ENCODE measurements at regions not wholly inside any gene's neighbourhood (a gene's known extent, or its start where the extent isn't known, plus 50 kb on each side); places are given as distances from the start of the nearest gene placed in this dataset.
"Not testable (repeated sequence)": the region's sequence is repeated elsewhere in the genome, so short reads cannot be mapped to it uniquely, and the experiment has no call there.

DNA sequence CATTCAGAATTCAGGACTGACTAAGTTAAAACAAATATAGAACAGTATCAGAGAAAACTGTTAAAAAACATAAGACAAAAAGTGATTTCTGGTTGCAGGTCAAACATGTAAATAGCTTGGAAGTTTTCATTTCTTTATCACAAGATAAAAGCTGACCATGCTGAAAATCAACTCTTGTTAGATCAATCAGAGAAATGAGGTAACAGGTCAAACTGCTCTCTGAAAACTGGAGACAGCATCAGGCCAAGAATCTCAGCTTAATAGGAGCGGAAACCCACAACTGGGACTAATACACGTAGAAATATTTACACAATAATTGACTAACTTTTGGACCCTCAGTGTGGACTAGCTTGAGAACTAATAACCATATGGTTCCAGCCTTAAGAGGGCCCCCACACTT, 1012.8 kb upstream of the EDIL3 start:
- no peak for DNase-seq

DNA sequence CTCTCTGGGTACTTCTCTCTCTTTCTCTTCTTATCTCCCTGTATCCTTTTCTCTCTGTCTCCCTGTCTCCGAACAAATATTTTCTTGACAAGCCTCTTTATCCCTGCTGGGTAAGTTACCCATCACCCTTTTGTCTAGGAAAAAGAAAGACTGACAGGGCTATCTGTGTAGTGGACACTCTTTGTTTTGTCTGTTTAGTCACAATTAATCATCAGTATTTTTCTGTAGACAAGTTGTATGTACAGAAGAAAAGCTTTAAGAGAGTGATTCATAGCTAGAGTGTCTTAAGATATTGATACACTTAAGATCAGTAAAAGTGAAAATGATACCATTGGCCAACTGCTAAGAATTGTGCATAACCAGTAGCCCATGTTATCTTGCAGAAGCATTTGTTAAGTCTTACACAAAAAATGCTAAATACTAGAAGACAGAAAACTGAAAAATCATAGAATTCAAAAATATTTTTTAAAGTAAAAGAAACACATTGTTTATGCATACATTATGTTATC, 1043.8 kb upstream of the EDIL3 start:
- no peak for DNase-seq

DNA sequence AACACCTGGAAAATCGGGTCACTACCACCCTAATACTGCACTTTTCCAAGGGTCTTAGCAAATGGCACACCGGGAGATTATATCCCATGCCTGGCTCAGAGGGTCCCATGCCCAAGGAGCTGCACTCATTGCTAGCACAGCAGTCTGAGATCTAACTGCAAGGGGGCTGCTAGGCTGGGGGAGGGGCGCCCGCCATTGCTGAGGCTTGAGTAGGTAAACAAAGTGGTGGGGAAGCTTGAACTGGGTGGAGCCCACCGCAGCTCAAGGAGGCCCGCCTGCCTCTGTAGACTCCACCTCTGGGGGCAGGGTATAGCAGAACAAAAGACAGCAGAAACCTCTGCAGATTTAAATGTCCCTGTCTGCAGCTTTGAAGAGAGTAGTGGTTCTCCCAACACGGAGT, 1047.0 kb upstream of the EDIL3 start:
- DNase-seq = not testable (repeated sequence)

DNA sequence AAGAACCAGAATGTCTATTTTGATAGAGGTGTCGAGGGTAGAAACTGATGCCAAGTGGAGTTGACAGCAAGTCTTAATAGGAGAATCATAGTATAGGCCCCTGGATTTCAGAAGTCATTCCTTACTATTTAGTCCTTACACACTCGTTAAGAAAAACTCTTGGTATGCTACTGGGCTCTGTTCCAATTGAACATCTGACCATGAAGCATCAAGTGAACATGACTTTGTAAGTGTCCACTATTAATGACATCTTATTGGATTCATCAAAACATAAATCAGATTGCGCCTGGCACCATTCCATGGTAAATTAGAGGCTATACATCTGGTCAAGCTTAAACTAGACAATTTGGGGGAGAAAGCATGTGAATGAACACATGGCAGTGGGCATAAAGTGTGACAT, 1056.5 kb upstream of the EDIL3 start:
- no peak for DNase-seq

DNA sequence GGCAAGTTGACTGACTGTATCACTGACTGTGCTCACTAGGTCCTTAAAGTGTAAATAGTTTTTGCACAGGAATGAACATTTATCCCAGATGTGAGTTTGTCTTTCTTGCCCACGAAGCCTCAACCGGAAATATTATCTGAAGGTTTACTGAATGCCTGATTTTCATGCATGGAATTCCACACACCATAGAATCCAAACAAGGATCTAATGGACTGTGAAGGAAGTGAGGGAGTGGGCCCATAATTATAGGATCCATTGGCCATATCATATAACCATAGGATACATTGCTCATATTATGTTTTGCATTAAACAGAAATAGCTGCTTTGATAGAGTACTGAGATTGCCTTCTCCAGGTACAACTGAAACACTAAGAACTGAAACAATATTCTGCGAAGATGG, 1057.2 kb upstream of the EDIL3 start:
- DNase-seq = no peak

DNA sequence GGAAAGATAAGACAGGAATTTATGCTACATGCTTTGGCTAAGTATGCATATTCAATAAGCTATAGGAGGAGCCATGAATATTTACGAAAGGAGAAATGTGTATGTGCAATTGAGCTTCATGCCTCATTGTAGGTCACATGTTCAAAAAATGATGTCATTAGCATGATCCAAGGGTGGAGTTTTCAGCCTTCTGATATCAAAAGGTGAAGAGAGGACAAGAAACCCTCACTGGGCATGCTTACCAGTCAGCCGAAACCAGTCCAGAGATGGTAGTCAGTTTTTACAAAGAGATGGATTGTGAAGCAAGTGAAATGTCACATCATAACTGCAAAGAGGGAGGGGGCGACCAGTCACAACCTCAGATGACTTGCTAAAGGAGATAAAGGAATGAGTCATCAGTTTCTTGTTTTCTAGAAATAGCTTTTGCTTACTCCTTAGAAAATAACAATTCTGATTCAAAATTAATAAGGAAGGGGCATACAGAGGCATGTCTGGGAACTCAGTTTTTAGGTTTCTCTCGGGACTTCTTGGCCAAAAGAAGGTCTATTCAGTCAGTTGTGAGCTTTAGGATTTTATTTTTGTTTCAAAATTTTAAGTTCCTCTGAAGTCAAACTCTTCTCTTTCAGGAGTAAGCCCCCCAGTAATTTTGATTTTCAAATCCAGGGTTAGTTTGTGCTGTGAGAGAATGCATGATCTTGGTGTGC, 1067.8 kb upstream of the EDIL3 start:
- no peak for DNase-seq

DNA sequence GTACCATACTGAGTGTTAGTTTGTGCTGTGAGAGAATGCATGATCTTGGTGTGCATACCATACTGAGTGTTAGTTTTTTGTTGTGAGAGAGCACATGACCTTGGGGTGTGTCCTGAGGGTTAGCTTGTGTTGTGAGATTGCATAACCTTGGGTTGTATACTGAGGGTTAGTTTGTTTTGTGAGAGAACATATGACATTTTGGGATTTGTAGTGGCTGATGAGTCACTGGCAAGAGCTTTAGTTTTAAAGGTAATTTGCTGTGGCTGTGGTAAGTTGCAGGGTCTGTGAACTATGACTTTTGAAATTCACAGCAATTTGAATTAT, 1068.3 kb upstream of the EDIL3 start:
- DNase-seq = no peak

DNA sequence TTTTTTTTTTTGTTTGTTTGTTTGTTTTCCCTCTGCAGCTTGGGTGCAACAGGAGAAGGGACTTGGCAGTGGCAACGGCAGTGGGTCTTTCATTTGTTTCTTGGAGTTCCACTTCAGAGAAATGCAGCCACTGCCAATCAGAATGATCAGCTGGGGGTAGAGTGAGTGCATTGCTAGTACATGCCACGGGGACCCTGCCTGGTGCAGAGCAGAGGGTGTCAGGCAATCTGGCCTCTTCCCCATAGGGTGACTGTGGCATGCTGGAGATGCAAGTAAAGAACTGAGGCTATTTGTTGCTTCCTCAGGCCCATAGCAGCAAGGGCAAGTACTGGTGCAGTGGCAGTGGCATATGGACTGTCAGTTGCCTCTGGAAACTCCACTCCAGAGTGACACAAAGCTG, 1073.6 kb upstream of the EDIL3 start:
- no peak for DNase-seq

DNA sequence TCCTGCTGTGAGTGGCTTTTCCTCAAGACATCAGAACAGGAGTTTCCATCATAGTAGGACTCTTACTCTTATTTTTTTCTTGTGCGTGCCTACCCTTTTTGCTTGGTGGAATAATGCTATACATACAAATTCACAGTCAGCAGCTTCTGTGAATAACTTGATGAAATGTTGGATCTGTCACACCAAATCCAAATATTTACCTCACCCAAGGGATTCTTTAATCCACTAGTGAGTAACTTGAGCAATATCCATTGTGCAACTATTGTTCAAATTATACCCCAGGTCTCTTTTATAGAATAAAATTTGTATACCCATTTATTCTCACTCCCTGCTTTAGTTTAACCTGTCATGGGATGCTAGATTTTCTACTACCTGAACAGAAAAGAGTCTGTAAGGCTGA, 1078.3 kb upstream of the EDIL3 start:
- no peak for DNase-seq

DNA sequence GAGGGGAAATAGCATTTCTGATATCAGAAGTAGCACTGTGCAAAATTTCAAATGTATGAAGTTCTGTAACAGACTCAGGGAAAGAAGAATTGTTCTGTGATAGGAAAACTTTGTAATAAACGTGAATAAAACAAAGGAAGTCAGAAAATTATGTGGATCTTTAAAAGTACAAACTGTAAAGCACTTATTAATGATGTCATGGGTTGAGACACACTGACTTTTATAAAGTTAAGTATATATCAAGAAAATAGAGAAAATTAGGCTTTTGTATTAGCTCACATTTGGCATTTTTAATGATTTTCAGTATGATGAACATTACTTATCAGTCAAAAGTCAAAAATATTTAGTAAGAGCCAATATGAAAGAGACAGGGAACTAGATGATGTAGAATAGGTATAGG, 1081.7 kb upstream of the EDIL3 start:
- no peak for DNase-seq

DNA sequence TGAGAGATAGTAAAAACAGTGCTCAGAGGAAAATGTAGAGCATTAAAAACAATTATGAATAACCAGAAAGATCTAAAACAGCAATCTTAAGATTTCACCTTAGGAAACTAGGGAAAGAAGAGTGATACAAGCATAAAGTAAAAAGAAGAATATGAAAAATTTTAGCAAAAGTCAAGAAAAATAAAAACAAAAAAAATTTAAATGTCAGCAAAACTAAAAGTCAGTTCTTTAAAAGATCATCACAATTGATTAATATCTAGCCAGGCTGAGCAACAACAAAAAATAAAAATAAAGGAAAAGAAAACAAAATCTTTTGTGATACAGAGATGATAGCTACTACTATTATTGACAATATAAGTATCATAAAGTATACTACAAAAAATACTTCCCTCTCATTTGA, 1088.1 kb upstream of the EDIL3 start:
- DNase-seq = no peak

DNA sequence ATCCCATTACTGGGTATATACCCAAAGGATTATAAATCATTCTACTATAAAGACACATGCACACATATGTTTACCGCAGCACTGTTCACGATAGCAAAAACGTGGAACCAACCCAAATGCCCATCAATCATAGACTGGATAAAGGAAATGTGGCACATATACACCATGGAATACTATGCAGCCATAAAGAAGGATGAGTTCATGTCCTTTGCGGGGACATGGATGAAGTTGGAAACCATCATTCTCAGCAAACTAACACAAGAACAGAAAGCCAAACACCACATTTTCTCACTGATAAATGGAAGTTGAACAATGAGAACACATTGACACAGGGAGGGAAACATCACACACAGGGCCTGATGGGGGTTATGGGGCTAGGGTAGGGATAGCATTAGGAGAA, 1090.5 kb upstream of the EDIL3 start:
- not testable (repeated sequence) for DNase-seq

DNA sequence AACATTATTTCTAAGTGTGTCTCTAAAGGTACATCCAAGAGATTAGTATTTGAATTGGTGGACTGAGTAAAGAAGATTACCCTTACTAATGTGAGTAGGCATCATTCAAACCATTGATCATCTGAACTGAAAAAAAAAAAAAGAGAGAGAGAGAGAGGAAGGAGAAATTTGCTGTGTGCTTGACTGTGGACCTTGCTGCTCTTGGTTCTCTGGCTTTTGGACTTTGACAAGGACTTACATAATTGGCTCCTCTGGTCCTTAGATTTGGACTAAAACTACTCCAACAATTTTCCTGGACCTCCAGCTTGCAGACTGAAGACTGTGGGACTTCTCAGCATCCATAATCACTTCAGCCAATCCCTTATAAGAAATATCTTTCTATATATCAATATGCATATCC, 1091.9 kb upstream of the EDIL3 start:
- no peak for DNase-seq

DNA sequence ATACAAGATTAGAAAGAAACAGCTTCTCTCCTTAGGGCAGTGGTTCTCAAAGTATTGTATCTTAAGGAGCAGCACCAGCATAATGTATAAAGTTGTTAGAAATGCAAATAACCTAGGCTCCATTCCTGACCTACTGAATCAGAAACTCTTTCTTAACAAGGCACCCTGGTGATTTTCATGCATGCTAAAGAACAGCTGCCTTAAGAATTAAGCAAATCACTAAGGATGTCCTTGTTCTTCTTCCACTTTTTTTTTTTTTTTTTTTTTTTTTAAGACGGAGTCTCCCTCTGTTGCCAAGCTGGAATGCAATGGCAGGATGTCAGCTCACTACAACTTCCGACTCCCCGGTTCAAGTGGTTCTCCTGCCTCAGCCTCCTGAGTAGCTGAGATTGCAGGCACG, 1095.2 kb upstream of the EDIL3 start:
- no peak for DNase-seq

DNA sequence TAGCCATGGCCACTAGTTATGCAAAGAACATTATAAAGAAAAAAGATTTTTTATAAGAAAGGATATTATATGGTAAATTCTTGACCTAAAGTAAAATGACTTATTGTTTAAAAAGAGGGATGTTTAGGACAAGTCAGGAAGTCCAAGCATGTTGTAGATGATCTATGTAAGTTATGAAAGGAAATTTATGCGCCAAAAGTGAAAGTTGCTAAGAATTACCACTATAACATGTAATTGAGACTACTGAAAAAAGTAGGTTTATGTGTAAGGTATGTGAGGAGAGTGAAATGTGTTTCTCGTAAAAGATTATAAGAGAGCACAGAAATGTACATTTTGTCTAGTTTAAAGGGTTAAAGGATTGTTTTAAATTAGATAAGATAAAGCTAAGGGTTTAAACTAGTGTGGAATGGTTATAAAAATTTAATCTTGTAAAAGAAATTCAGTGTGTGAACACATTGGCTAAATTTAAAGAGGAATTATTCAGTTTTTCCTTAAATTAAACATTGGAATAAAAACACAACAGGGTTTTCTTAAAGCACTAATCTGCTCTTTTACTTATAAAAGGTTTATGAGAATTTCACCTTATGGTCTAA, 1100.4 kb upstream of the EDIL3 start:
- no peak for DNase-seq

DNA sequence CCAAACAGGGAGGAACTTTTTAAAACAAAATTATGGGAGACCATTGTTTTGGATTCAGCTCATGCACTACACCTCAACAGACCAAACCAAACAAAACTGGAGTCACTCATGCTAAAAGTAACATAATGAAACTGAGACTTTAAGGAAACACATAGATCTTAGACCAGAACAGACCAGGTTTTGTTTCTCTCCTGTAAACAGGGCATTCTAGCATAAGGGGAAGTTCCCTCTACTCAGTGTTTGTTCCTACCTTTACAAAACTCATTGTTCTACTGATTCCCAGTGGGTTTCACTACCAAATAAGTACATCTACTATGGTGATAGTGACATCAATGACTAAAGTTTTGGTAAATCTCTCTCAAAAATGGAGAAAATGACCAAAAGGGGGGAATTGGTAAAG, 1103.6 kb upstream of the EDIL3 start:
- DNase-seq = no peak

DNA sequence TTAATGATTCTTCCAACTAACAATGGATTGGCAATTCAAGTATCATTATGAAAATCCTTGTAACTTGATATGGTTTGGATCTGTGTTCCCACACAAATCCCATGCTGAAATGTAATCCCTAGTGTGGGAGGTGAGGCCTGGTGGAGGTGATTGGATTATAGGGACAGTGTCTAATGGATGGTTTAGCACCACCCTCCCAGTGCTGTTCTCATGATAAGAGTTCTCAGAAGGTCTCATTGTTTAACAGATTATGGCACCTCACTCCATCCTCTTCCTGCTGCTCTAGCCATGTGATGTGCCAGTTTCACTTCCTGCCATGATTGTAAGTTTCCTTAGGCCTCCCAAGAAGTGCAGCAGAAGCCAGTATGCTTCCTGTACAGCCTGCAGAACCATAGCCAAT, 1116.2 kb upstream of the EDIL3 start:
- no peak for DNase-seq

DNA sequence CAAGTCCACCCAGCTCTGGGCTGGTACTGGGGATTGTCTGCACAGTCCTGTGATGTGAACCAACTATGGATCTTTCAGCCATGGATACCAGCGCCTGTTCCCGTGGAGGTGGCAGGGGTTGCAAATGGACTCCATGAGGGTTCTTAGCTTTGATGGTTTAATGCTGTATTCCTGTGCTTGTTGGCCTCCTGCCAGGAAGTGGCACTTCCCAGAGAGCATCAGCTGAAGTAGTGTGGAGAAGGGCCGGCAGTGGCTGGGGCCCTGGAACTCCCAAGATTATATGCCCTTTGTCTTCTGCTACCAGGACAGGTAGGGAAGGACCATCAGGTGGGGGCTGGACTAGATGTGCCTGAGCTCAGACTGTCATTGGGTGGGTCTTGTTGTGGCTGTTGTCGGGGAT, 1104.8 kb upstream of the COX7C start:
- DNase-seq = no peak

DNA sequence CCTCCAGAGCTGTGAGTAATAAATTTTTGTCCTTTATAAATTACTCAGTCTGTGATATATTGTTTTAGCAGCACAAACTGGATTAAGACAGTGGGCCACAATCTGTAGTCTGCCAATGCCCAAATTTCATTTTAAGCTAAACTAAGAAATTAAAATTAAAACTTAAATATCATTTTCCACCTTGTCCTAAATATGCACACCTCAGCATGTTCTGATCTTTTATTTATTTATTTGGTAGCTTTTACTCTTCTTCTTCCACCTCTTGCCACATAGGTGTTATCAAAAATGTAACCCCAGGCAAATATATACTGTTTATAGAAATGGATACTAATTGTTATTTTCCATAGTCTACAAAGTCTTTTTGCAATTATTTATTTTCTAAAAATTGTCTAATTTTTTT, 1102.2 kb upstream of the COX7C start:
- no peak for DNase-seq

DNA sequence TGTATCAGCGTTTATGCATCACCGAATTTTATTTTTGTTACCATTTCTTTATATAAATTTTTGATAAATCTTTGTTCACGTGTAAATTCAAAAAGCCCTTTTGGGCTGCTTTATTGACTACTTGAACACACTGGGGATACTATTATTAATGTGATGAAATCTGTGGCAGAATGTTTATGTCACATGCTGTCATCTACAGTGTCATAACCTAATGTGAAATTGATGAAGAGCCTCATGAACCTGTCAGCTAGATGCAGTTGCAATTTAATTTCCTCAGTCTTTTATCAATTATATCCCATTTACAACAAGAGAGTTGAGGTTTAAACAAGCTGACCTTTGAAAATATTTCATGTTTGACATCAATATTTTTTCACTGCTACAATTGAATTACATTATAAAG, 1100.4 kb upstream of the COX7C start:
- DNase-seq = no peak

DNA sequence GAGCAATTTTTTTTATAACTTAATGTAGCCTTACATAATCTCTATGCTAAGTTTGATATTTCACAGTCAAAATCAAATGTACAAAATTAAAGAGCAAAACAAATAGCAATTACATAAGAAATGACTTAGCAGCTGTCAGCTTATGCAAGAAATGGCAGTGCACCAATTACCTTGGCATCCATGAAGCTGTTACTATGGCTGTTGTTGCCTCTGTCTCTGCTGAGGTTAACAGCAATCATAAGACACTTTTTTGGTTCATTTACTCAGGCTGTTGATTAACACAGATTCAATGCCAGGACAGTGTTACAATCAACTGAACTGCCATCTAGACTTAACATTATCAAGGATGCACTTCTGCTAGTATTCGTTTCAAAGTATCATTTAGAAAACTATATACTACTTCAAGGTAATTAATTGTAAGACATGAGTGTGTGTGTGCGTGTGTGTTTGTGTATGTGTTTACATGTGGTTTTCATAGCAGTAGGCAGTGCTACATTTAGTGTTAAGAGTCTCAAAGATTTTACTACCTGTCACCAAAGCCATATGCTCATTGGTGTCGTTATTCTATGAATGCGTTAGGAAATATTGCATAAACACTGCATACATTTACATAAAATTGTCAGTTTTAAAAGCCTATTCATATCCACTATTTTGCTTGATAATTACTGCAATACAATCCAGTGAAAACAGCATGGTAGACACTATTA, 1084.2 kb upstream of the COX7C start:
- DNase-seq = no peak

DNA sequence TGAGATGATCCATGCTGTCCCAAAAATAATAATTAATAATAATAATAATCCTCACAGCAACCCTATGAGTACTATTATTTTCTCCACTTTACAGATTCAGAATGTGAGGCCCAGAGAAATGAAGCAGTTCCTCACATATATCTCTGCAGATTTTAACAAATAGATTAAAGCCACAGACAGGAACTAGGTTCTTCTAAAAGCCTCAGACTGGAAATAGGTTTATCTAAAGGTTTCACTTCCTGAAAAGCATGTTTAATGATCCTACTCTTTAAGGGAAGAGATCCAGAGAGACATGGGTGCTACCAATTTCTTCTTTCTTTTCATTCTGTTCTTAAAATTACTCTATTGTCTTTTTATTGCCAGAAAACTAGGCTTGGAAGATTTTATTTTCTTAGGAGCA, 1079.4 kb upstream of the COX7C start:
- no peak for DNase-seq

DNA sequence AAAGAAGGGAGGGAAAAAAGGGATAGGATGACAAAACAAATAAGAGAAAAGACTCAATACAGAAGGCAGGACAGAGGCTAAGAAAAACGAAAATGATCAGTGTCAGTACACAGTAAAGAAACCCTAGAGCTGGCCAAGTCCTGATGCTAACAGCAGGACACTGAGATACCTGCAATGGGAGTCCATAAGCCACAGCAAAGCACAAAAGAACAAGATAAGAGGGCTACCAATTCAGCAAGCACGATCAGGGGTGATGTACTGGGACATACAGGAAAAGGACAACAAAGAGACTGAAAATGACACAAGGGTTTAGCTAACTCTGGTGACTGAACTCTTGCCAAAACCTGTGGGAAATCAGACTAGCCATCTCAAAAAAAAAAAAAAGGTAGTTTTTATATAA, 1072.6 kb upstream of the COX7C start:
- DNase-seq = no peak

DNA sequence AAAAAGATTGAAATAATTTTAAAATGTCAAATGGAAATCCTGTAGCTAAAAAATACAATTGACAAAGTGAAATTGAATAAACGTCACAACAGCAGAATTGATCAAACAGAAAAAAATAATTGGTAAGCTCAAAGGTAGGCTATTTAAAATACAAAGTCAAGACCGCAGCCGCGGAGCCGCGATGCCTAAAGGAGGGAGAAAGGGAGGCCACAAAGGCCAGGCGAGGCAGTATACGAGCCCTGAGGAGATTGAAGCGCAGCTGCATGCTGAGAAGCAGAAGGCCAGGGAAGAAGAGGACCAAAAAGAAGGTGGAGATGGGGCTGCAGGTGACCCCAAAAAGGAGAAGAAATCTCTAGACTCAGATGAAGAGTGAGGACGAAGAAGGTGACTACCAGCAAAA, 1068.5 kb upstream of the COX7C start:
- DNase-seq = no peak
